Bone marrow (tissue), 2 donors: ENCODE measurements at regions not wholly inside any gene's neighbourhood (a gene's known extent, or its start where the extent isn't known, plus 50 kb on each side); places are given as distances from the start of the nearest gene placed in this dataset.
A peak's percentile ranks its signal among the peaks of the same experiment; 100 is the strongest.
"Not testable (repeated sequence)": the region's sequence is repeated elsewhere in the genome, so short reads cannot be mapped to it uniquely, and the experiment has no call there.

Experiments
- DNase-seq, 2 donors: peaks; one replicate each; lab custom pipeline; 2025; lab: John Stamatoyannopoulos, UW

GRCh38 chr2:67623741-67624140 is 226.6 kb downstream of the ETAA1 start:
- DNase-seq: not testable (repeated sequence)

DNA sequence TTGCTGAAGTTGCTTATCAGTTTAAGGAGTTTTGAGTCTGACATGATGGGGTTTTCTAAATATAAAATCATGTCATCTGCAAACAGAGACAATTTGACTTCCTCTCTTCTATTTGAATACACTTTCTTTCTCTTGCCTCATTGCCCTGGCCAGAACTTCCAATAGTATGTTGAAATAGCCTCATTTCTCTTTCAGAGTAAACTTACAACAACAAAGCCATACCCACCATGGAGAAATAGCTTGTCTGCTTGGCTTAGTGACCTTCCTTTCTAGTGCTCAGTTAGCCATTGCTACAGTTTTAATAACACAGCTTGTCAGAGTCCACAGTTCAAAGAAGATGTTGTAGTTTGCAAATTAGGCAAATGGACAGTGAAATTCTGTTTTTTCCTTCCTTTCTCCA is 228.0 kb downstream of the ETAA1 start:
- no peak for DNase-seq

DNA sequence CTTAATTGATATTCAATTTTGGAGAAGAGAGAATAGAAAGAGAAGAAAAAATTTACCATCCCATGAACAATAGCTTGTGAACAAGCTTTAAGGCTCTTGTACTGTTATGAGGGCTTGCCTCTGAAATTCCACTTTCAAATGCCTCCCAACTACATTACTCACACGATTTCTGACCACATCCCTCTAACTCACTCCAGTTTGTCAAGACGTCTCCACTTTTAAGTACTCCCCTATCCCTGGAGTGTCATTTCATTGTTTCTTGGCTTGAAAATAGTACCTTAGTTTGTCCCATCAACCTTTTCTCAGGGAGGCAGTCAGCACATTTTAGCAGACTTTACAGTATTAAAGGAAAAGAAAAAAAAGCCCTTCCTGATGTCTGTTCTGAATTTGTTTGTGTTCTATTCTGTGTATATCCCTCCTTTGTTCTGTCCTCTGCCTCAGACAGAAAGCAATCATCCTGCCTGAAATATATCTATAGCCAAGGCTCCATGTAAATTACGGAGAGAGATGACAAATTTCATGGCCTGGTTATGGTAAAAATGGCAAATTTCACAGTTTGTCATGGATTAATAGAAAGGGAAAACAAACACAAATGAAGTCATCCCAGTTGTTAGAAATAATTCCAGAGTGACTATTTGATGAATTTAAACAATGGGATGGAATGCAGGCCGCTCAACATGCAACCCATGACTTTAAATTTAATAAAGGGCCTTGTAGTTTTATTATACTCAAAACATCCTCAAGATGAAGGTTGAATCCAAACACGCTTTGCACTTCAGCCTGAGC is 228.8 kb downstream of the ETAA1 start:
- DNase-seq: no peak

GRCh38 chr2:67626656-67627055 is 229.5 kb downstream of the ETAA1 start:
- DNase-seq: no peak

DNA sequence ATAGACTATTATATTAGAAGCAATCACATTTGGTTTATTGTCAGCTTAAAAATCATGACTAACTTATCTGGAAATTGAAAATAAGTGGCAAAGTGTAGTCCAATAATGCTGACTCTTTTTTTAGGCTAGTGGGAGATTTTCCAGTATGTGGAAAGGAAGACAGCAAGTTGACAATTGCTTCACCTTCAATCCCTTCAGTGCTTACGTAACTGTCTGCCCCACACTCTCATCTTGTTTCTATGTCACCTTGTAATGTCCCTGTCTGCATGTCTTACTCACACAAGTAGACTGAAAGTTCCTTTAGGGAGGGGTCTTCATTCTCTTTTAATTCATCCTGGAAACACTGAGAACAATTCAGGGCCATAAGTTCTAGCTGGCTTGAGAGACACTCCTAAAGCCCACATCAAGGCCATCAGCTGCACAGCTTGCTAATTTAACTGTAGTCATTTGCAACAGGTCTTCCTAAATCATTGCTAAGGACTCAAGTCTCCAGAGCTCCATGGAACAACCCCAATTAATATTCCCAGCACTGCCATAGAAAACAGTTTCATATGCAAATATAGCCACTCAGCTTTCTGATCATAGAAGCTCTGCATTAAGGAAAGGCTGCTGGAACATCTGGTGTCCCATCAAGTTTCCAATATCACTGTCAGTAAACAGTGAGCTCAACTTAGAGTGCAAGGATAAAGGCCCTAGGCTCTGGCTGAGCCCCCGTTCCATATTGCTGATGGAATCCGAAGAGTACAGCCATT is 230.5 kb downstream of the ETAA1 start:
- DNase-seq: no peak

DNA sequence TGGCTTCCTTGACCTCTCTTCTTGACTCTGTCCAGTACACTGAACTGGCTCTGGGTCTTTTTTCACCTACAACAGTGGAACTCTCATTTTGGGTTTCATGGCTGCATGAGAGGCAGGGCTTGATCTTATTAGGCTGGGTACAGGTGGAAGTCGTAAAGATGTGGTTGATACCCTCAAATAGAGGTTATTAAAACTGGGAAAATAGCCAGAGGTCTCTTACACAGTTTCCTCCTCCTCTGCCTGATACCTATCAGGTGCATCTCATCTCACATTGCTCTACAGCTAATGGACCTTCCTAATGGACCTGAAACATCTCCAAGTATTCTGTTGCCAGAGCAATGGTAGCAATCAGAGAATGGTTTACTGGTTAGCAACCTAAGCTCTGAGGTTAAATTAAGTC is 231.8 kb downstream of the ETAA1 start:
- DNase-seq: no peak

- no peak for DNase-seq
These were observed 234.3 kb downstream of the ETAA1 start for GRCh38 chr2:67631483-67631882.

GRCh38 chr2:67633212-67633856 is 236.2 kb downstream of the ETAA1 start:
- no peak for DNase-seq

DNA sequence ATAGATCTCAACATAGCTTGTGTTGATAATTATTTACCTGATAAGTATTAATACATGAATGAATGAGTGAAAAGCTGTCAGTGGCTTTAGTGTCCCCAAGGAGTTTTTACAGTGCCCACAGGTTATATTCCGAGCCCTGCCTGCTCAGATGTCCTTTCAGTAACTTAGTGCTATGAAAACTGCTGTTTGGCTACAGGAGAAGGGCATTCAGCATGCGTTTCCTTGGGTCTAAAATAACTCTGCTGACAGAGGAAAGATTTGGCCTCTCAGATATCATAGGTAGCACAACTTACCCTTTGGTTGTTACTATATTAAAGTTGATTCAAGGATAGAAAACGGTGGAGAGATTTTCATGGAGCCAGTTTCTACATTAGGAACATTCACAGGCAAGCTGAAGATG is 241.0 kb downstream of the ETAA1 start:
- no peak for DNase-seq

DNA sequence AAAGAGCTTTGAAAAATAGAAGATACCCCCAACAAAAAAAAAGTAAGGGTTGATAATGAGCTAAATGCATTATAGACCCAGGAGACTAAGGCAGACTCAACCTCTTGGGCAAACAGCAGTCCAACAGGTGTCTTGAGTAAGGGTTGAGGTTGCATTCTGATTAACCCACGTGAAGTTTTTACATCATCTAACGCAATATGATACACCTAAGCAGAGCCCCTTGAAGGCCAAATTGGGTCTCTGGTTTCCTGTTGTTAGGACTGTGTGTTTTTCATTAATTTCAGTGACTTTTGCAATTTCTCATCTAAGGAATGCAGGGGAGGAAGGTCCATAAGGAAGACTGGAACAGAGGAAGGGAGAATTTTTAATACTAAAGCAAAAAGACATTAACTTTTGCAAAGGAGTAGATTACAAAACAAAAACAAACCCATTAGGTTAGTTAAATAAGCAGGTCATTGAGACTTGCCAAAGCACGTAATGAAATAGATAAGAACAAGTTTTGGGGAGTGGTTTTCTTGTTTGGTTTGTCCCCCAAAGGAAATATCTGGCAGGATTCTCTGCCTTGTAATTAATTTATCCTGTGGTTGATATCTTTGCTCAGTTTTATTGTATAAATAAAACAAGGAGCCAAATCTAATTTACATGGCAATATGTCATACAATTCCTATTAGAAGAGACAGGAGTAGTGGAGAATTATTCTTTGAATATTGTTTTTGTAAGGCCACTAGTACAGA is 244.3 kb downstream of the ETAA1 start:
- no peak for DNase-seq

DNA sequence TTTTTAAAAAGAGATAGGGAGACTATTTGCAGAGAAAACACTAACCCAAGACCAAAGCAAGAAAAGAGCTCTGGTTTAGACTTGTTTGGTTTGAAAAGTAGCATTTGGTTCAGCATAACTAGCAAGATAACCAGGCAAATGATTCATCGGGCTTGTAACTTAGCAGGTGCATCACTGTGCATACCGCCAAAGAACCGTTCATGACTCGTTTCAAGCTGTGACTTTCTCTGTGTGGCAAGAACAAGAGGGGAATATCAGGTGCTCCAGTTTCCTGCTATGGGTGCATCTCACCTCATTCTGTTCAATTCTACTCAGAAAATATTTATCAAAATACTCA is 244.9 kb downstream of the ETAA1 start:
- DNase-seq: no peak

DNA sequence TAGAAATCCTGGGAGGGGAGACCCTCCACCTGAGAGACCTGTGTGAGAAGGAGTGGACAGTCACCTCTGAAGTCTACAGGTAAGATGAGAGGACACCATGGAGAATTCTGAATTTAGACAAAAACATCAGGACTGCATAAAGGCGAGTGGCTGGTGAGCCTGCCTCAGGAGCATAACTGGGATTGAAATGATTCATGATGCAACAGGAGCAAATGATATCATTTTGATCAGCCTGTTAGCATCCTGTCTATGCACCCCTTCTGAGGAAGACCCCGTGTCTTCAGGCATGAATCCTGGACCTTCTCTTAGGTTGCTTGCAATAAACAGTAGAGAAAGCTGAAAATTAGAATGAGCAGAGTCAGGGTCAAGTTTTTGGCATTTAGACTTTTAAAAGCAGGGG is 245.8 kb downstream of the ETAA1 start:
- DNase-seq: no peak

DNA sequence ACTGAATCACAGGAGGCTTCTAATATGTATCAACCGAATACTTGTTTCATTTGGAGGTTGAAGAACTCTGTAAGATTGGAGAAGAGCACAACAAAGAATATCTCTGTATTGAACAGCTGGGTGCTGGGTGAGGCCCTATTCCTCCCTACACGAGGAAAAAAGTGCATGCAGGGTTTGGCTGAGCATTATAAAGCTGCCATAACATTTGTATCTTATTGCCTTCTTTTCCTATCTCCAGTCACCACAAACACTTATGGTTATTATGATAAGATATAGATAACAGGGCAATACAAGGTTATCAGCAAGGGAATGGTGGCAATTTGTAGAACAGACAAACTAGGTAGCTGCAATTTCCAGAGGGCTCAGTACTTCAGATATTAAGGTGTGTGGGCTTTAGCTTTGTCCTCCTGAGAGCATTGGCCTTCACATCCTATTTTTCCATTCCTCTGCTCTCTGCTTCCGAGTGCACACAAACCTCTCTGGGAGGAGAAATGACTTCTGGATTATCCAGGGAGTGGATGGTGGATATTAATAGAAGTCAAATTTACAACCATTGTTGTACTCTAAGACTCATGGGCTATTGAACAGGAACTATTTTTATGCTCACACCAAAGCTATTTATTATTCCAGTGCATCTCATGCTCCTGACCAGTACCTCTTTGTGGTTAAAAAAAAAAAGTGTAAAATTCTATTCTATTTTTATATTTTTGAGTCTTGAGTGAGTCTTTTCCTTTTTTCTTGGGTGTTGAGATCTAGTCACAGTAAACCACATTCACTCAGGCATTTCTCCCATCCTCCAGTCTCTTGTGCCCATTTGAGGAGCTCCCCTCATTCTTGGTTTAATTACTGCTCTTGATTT is 248.4 kb downstream of the ETAA1 start:
- no peak for DNase-seq

- DNase-seq: no peak
These were observed 249.7 kb downstream of the ETAA1 start for GRCh38 chr2:67646714-67647333.

DNA sequence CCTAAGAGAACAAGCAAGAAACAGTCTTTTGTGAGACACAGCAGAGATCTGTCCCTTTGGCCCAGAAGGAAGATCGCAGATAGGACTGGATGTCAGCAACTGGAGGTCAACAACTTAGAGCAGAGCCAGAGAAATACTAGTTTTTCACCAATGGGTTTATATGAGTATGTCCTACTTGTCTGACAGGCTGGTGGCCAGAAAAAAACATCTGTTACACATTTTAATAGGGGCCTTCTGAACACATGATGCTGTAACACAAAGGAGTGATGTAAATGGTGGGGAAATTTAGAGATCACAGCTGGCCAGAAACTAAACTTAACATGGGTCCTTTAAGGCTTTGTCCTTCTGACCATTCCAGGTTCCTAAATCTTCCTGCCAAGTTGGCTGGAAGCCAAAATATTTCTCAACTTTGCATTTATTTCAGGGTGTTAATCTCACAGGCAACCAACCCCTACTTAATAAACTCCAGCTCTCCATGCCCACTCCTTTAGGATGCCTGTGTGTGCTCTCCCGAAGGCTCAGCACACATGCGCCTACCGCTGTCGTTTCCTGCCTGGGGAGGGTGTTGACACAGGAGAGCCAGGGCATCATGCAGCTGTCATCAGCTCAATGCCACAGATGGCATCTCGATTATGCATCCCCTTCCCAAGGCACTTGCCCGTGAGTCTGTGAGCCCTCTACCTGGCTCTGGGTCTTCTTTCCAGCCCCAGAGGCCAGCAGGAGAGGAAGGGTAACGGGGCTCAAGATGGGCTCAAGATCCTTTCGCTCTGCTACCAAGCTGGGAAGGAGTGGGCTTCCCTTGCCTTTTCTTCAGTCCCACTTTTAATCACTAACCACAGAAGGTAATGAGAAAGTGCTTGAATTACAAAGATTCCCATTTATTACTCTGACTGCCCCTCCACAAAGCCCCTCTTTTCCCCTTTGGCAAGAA is 252.5 kb downstream of the ETAA1 start:
- no peak for DNase-seq

- DNase-seq: peak in 1 of 2 donors; percentile 3
These were observed 253.4 kb downstream of the ETAA1 start for GRCh38 chr2:67650291-67651133.

GRCh38 chr2:67651565-67651964 is 254.4 kb downstream of the ETAA1 start:
- no peak for DNase-seq

DNA sequence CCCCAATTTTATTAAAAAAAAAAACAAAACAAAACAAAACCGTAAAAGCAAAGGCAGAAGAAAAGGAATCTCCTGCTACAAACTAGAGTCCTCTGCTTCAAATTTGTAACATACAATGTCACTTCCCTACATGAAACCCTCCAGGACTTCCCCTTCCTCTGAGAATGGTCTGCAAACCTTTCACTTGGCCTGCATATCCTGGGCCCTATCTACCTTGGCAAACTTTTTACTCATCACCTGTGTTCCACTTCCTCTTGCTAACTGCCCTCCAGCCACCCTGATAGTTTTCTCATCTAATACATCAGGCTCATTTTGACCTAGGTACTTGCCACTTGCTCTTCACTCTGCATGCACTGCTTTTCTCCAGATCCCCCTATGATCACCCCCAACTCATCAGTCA is 255.5 kb downstream of the ETAA1 start:
- DNase-seq: no peak

DNA sequence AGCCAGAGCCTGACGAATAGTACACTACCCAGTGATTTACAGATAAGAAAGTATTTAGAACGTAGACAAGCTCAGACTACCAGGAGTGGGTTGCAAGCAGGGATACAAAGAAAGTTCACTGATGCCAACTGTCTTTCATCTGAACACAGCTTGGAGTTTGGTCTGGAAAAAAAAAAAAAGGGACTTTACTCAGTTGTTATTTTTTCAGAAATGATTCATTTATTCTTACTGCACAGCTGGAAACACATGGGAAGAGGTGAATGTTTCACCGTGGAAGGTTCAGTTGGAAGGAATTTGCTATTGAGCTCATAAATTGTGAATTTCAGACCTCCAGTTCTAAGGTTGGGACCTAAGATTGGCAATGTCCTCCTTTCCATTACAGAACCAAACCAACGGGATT is 259.7 kb downstream of the ETAA1 start:
- no peak for DNase-seq
